Stimulated activated CD8-positive, alpha-beta memory T cell treated with anti-CD3 and anti-CD28 coated beads, Interleukin-15, amount 100 ng/mL, for 24 hours (primary cell): ENCODE measurements at regions not wholly inside any gene's neighbourhood (a gene's known extent, or its start where the extent isn't known, plus 50 kb on each side); places are given as distances from the start of the nearest gene placed in this dataset.

Experiments used
- DNase-seq: peaks from one replicate; pipeline ENCODE4 v3.0.0-alpha.2; 2020; ENCODE audit warnings: low read depth

DNA sequence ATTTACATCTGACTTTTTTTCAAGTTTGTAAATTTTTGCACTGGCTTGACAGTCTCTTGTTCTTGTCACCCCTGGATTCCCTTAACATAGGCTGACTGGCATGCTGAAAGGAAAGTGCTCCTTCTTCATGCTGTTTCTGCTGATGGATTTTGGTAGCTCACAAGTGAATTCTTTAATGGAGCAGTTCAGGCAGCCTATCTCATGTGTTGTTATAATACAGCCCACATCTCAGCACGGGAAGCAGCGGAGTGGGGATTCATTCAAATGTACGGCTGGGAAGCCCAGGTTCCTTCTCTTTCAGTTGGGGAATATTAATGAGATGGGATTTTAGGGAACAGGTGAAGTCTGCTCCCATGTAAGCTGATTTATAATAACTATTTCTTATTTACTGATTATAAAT is 142.8 kb downstream of the CD8B2 start:
- no peak for DNase-seq

DNA sequence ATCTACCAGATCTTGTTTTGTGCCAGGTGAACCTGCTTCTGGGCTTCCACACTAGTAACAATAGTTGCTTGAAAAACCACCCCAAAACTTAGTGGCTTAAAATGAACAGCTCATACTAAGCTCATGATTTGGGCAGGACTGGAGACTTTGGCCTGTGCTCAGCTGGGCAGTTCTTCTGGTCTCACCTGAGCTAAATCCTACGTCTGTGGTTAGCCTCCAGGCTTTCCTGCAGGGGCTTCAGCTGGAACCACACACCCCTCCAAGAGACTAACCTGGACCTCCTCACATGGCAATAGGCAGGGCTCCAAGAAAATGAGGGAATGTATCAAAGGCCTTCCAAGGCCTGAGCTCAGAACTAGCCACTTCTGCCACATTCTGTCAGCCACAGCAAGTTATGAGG is 144.1 kb downstream of the CD8B2 start:
- no peak for DNase-seq

DNA sequence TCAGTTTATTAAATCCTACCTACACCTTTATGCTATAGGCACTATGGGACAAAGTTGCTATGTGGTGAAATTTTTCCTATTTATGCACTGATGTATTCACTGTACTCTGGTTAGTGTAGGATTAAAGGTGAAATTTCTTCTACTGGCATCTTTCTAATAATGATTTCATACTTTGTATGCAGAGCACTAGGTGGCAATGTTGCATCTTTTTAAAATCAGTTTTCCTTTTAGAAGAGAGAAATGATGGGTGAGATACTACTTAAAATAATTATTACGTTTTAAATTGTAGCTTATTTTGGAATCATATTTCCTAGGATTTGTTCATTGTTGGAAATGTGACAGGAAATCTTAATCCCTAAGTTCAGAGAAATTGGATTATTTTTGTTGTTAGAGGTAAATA is 150.9 kb downstream of the CD8B2 start:
- DNase-seq: no peak

DNA sequence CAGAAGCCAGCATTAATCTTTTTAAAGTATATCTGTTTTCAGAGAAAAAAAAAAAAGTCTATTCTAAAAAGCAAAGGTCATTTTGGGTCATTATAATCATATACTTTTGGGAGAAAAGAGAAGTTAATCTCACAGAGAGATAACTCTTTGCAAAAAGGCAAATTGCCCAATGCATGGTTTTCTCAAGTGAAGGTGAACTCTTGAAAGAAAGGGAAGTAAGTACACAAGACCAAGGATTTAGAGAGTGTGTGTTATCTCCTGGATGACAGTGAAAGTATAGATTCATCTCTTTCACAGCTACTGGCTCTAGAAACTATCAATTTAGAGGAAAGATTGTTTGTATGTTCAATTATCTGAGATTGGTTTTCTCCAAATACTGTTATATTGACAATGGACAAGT is 151.4 kb downstream of the CD8B2 start:
- no peak for DNase-seq

DNA sequence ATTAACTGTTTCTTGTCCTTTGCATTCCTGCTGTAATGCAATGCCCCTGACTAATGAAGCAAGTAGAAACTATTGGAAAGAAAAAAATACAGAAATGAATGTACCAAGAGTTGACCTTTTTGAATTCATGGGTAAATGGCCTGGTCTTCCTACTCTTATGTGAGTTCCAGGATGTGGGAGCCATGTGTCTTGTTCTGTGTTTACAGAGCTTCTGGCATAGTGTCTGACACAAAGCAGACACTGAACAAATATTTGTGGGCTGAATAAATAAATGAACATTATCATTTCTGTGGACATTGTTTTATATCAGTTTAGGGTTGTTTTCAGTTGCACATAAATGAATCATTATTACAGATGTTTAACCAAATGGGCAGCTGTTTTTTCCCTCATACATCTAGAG is 155.5 kb downstream of the CD8B2 start:
- no peak for DNase-seq

DNA sequence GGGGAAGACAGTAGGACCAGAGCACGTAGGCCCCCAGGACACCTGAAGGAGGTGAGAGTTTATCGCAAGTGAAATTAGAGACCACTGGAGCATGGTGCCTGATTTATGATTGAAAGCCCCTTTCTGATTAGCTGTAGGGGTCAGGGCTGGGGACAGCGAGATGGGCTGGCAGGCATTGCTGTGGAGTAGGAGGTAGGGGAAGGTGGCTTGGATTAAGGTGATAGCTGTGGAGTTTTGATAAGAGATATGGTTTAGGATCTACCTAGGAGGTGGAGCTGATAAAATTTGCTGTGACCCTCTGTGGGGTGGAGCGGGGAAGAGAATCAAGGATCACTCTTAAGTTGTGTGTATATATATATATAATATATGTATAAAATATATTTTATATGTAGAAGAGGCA is 157.5 kb downstream of the CD8B2 start:
- no peak for DNase-seq

DNA sequence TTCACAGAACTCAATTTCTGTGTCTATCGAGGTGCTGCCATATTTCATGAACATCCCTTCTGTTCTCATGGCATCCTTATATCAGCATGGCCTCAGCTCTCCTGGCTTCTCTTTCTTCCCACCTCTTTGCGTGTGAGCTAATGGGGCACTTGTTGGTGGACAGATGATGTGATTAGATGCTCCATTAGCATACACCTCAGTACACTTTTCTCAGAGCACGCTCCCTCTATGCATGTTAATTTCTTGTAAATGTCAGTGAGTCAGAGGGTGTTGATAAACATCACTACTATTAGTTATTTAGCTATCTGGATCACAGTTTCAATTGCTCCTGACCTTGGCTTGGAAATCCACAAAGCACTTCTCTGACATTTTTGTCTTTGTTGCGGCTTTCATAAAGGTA is 159.4 kb downstream of the CD8B2 start:
- no peak for DNase-seq

DNA sequence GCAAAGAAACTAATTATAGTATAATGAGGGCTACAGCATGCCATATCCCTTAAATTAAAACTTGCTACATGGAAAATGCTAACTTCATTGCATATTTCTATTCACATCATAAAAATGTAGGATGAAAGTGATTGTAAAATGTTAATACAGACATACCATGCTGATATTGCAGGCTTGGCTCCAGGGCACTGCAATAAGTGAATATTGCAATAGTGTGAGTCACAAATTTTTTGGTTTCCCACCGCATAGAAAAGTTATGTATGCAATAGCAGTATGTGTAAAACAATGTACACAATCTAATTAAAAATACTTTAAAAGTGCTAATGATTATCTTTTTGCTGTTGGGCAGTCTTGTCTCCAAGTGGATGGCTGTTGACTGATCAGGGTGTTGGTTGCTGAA is 162.1 kb downstream of the CD8B2 start:
- DNase-seq: no peak

DNA sequence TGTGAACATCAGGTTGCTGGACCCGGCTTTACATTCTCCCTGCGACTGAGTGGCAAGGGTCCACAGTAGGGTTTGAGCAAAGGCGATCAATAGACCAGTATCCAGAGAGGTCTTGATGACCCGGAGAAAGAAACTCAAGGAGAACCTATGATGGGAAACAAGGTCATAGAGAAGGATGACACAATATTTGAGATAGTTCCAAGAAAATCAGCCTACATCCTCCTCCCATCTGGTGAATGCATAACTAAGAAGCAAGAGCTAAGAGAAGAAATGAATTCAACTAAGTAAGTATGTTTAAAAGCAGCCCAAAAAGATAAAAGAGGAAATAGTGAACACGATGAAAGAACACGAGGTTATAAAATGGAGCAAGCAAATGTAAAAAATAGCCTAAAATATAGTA is 166.3 kb downstream of the CD8B2 start:
- DNase-seq: no peak

DNA sequence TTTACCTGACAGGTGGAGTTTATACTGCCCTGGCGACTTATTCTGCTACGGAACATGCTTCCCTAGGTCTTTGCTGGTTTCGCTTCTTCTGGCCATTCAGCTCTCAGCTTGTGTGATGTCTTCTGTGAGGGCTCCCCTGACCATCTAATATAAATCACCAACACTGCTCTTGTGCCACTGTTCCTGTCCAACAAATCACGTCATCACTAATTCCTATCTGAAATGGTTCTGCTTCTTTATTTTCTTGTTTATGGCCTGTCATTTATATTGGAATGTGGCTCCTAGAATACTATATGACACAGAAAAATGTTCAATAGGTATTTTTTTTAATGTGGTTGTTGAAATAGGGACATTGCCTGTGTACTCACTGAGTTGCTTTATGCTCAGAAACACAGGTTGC is 171.5 kb downstream of the CD8B2 start:
- DNase-seq: no peak

DNA sequence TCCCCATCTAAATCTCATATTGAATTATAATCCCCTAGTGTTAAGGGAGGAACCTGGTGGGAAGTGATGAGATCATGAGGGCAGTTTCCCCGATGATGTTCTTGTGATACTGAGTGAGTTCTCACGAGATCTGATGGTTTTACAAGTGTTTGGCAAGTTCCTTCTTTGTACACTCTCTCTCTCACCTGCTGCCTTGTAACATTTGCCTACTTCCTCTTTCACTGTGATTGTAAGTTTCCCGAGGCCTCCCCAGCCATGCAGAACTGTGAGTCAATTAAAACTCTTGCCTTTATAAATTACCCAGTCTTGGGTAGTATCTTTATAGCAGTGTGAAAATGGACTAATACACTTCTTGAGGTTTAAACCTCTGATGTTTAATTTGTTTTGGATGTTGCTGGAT is 177.5 kb downstream of the CD8B2 start:
- no peak for DNase-seq

DNA sequence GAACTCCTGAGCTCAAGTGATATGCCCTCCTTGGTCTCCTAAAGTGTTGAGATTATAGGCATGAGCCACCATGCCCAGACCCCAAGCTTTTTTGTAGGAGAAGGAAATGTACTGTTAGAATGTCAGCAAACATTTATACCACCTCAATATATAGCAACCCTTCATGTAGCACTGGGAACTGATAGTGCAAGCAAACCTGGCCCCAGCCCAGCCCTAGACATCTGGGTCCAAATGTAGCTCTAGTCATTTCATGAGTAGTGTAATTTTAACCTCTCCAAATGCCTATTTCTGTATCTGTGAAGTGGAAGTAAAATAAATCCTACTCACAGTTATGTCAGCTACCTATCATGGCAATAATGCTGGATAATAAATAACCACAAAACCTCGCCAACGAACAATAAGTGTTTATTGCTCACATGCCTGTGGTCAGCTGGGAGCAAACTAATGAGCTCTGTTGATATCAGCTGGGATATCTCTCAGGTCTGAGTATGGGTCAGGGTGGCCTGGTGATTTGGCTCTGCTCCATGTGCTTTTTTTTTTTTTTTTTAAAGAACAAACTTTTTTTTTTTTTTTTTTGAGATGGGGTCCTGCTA is 180.4 kb downstream of the CD8B2 start:
- no peak for DNase-seq

DNA sequence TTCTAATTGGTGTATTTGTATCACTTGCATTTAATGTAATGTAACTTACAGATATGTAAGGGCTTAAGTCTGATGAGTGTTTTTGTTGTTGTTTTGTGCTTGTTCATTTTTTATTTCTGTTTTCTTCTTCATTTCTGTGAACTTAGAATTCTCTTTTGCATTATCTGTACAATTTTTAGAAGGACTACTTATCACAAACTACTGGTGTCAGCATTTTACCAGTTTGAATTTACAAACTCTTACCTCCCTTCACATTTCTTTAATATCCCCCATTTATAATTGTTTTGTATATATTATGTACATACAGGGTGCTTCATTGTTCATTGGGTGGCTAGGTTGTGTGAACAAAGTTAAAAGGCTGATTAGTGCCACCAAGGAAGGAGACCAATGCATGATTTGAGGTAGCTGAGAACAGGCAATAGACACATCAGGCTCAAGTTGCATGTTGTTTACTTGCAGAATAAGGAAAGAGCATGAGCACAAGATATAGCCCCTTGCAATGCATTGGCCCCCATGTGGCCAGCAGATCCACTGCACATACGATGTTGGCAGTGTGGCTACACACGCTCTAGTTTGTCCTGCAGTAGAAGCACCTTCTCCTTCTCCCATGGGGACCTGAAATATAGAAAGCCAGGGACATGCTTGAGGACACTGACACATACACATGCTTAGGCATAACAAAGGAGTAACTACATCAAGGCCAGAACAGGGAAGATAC is 198.2 kb downstream of the CD8B2 start:
- DNase-seq: no peak

DNA sequence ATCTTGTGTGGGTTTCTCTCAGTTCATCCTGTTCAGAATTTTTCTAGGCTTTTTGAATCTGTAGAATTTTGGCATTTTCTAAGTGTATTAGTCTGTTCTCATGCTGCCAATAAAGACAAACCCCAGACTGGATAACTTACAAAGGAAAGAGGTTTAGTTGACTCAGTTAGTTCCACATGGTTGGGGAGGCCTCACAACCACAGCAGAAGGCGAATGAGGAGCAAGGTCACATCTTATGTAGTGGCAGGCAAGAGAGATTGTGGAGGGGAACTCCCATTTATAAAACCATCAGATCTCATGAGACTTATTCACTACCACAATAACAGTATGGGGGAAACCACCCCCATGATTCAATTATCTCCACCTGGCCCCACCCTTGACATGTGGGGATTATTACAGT is 199.2 kb downstream of the ST6GAL2 start:
- no peak for DNase-seq

DNA sequence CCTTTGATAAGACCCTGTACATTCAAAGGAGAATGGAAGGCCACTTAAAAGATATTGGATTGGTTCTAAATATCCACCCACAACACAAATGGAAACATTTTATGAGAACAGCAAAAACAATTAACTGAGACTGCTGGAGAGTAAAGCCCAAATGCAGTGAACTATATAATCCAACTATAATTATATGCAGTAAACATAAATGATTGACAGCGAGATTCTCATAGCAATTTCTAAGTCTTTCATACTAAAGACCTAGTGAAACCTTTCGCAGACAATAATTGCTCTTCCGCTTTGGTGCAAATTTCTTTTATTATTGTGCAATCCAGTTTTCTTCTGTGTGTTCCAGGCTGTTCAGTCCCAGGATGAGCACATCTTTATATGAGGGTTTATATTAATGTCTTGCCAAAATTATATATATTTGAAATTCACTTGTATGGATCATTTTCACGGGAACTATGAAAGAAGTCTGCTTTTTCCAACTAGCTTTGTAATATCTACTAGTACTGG is 190.9 kb downstream of the ST6GAL2 start:
- no peak for DNase-seq

DNA sequence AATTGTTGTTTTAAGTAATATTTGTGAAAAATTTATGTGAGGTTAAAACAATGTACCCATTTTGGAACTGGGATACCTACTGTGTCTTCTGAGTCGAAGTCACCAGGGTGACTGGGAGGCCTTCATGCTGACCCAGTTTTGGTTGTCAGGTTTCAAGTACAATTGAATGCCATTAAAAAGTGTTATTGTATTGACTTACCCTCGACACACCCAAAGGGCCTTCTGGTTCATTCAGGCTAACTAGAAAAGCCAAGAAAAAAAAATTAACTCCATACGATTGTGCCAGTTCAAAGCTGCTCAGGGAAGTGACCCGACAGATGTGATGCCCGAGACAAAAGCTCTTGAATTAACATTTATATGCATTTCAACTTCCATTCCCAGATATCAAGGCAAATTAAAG is 190.0 kb downstream of the ST6GAL2 start:
- no peak for DNase-seq

DNA sequence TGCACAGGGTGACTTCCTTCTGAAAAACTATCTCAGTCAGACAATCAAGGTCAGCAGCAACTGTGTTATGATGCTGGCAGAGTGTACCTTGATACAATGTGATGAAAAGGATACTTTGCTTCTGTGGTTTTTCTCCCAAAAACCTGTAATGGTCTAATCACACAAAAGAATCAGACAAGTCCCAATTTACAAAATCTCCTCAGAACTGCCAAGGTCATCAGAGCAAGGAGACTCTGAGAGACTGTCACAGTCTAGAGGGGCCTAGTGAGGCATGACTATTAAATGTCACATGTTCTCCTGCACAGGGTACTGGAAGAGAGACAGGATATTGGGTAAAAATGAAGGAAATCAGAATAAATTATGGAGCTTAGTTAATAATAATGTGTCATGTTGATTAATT is 185.4 kb downstream of the ST6GAL2 start:
- no peak for DNase-seq

DNA sequence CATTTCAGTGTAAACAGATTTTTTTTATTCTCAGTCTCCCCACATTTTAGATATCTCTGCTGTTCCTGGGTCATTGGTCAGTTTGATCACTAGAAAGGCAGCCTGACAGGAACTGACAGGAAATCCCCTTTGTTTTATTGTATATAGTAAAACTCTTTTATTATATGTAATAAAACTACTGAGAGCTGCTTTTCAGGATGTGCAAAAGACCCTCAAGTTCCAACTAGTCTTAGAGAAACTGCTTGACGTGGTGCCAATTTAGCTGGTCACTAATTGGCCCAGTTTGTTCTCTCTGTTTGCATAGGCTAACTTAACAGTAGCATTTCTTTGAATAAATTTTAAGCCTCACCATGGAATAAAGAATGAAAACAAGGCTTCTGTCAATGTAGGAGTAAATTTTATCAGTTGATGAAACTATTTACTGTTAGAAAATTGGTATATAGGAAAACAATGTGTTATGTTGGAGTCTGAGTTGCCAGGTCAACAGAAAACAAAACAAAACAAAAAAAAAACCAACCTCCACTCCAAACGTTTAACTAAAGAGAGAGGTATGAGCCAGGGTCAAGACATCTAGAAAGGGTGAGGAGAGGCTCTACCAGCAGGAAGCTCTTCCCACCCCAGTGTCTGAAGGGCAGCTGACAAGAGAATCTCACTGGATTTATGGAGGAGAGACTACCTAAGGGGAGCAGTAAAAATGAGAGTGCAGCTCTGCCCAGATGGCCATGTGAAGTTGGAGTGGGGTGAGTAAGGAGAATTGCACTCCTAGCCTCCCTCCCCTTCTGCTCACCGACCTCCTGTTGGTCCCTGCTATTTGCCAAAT is 184.6 kb downstream of the ST6GAL2 start:
- DNase-seq: no peak

DNA sequence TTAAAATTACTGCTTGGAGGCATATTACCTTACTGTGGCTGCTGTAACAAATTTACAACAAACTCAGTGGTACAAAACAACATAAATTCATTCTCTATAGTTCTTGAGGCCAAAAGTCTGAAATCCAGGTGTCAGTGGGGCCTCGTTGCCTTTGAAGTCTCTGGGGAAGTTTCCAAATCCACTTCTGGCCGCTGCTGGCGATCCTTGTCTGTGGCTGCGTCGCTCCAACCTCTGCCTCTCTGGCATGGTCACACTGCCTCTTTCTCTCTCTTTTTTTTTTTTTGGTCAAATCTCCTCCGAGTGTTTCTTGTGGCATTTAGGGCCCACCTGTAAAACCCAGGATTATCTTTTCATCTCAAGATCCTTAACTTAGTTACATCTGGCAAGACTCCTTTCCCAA is 182.8 kb downstream of the ST6GAL2 start:
- DNase-seq: no peak

DNA sequence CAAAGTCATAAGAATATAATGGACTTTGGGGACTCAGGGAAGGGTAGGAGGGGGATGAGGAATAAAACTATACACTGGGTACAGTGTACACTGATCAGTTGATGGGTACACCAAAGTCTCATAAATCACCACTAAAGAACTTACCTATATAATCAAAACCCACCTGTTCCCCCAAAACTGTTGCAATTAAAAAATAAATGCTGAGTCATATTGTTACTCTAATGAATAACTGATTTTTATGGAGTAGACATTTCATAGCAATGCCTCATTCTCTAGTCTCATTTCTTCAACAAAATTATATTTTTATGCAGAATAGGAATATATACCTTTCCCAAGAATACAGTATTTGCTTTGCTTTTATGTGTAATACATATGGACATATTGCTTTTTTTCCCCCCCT is 181.2 kb downstream of the ST6GAL2 start:
- DNase-seq: no peak

DNA sequence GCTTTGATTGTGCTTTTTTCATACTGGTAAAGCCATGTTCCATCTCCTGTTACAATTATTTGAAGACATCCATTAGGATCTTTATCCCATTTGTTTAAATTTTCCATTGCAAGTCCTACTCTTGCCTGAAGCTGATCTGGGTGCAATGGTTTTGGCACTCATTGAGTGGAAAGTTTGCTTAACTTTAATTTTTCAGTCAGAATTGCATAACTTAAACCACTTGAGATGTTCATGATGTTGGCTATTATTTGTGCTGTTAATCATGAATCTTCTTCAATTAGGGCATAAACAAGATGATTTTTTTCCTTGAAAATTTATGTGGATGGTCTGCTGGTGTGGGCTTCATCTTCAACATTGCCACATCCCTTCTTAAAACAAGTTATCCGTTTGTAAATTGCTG is 180.1 kb downstream of the ST6GAL2 start:
- DNase-seq: no peak

DNA sequence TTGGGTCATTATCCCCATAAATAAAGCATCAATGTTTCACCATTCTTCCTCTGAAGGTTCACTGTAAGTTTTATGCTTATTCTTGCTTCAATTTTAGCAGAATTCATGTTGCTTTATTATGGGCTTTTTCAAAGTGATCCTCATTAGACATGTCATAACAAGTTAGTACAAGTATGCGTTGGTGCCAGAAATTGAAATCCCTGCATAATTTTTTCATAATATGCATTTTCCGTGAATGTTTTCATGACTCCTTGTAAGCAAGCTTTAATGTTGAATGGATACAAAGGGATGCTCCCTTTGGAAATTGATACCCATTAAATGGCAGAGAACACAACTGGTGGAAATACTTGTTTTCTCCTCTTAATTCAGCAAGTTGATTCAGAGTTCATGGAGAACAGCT is 179.7 kb downstream of the ST6GAL2 start:
- DNase-seq: no peak

DNA sequence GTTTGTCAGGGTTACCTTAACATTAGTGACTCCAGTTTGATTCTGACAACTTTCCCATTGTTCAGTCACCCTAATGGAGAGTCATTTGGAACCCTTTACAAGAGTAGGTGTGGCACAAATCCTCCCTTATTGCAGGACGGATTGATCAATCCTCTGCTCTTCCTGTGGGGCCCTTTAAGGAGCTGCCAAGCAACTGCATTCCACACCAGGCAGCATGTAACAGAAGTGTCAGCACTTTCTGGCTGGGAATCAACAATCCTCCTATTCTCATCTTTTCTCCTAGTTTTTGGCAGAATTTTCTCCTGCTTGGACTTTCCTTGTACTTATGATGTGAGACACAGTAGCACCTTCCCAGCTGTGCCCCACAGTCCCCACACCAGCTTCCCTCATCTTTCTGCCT is 177.8 kb downstream of the ST6GAL2 start:
- DNase-seq: no peak
